Thyroid gland (tissue), 4 donors: ENCODE measurements at regions not wholly inside any gene's neighbourhood (a gene's known extent, or its start where the extent isn't known, plus 50 kb on each side); places are given as distances from the start of the nearest gene placed in this dataset.

ENCODE experiments used
- POLR2A ChIP-seq, 2 donors: fragments of 450-650 bp; IDR thresholded peaks; one replicate each; pipeline ENCODE4 v1.6.1; 2017; ENCODE audit warnings: antibody characterized with exemption in 2 of 2, mild to moderate bottlenecking in 2 of 2, moderate library complexity in 1 of 2
- TF ChIP-seq, protein P1 (sequence below), 6 experiments: fragments of 200-600 bp in 3 of 6; fragments of 450-650 bp in 3 of 6; sonication (generic) in 3 of 6; IDR thresholded peaks; one replicate each; pipeline ENCODE4 v1.5.1; 2016 to 2019; ENCODE audit warnings: antibody characterized with exemption in 6 of 6, mild to moderate bottlenecking in 2 of 6, inconsistent platforms in 1 of 6, moderate library complexity in 1 of 6

DNA sequence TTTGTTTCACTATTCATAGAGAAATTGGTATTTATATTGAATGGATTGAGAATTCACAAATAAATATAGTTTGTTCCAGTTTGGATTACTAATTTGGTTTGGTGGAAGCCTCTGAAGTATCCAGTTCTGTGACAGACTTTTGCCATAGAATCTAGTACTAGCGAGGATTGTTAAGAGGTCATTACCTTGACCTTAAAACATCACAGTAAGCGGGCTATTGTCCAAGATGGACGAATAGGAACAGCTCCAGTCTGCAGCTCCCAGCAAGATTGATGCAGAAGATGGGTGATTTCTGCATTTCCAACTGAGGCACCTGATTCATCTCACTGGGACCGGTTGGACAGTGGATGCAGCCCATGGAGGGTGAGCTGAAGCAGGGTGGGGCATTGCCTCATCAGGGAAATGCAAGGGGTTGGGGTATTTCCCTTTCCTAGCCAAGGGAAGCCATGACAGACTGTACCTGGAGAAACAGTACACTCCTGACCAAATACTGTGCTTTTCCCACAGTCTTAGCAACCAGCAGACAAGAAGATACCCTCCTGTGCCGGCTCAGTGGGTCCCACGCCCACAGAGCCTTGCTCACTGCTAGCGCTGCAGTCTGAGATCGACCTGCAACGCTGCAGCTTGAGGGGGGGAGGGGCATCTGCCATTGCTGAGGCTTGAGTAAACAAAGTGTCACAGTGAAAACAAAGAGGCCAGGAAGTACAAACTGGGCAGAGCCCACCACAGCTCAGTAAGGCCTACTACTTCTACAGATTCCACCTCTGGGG is 66.4 kb upstream of the NEDD9 start:
- TF ChIP-seq, protein P1, sequence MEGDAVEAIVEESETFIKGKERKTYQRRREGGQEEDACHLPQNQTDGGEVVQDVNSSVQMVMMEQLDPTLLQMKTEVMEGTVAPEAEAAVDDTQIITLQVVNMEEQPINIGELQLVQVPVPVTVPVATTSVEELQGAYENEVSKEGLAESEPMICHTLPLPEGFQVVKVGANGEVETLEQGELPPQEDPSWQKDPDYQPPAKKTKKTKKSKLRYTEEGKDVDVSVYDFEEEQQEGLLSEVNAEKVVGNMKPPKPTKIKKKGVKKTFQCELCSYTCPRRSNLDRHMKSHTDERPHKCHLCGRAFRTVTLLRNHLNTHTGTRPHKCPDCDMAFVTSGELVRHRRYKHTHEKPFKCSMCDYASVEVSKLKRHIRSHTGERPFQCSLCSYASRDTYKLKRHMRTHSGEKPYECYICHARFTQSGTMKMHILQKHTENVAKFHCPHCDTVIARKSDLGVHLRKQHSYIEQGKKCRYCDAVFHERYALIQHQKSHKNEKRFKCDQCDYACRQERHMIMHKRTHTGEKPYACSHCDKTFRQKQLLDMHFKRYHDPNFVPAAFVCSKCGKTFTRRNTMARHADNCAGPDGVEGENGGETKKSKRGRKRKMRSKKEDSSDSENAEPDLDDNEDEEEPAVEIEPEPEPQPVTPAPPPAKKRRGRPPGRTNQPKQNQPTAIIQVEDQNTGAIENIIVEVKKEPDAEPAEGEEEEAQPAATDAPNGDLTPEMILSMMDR (IDR thresholded peaks at IDR 0.05), result no peak
- no peak for TF ChIP-seq POLR2A (IDR thresholded peaks at IDR 0.05)
